Thoracic aorta (tissue), 2 donors: ENCODE measurements at regions not wholly inside any gene's neighbourhood (a gene's known extent, or its start where the extent isn't known, plus 50 kb on each side); places are given as distances from the start of the nearest gene placed in this dataset.

Experiments
- ATAC-seq: fragments of 150-250 bp; one replicate; pipeline ENCODE4 v1.8.0; 2017; ENCODE audit warnings: low read depth; ENCODE audit not compliant: insufficient number of reproducible peaks, low FRiP score
- DNase-seq: peaks from one replicate; pipeline ENCODE4 v3.0.0-alpha.2; 2020; ENCODE audit warnings: low spot score
- H3K27ac ChIP-seq, 2 donors: fragments of 200-600 bp; sonication (generic); 1 replicate in 1 of 2; 2 replicates in 1 of 2; pipeline ENCODE4 v1.5.1; 2016; ENCODE audit warnings: mild to moderate bottlenecking in 2 of 2, moderate library complexity in 2 of 2
- H3K27me3 ChIP-seq: fragments of 200-600 bp; sonication (generic); replicated peaks from 2 replicates; pipeline ENCODE4 v1.6.0; 2016; ENCODE audit warnings: mild to moderate bottlenecking; ENCODE audit not compliant: insufficient read depth
- H3K36me3 ChIP-seq: fragments of 200-600 bp; sonication (generic); one replicate; pipeline ENCODE4 v1.5.1; 2016
- H3K4me1 ChIP-seq, 2 donors: fragments of 200-600 bp; sonication (generic); 1 replicate in 1 of 2; 2 replicates in 1 of 2; pipeline versions ENCODE4 v1.5.1 to v1.6.0; 2016; ENCODE audit warnings: low read depth in 2 of 2, mild to moderate bottlenecking in 1 of 2; ENCODE audit not compliant: control insufficient read depth in 1 of 2
- H3K4me3 ChIP-seq: fragments of 200-600 bp; sonication (generic); 2 replicates; pipeline ENCODE4 v1.5.1; 2016; ENCODE audit warnings: mild to moderate bottlenecking
- H3K9me3 ChIP-seq: fragments of 200-600 bp; sonication (generic); 2 replicates; pipeline ENCODE4 v1.5.1; 2016
- CTCF ChIP-seq: fragments of 200-600 bp; sonication (generic); IDR thresholded peaks from one replicate; pipeline ENCODE4 v1.5.1; 2019; ENCODE audit warnings: antibody characterized with exemption

DNA sequence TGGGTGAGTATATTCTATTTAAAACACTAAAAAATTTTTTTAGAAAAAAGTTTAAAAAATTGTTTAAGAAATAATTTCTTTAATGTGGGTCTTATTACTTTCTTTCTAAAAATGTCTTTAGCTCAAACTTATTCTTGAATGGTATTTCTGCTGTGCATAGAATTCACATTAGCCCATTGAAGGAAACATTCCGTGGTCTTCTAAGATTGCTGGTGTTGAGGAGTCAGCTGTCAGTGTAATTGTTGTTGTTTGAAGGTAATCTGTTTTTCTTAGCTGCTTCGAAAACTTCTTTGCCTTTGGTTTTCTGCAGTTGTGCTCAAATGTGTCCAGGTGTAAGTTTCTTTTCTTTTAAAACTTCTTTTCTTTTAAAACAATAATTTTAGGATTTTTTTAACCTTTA is 85.4 kb upstream of the KLF12 start:
- no peak overlapping the region for H3K27ac ChIP-seq
- H3K9me3 ChIP-seq = no peaks in the 10 kb centered on the region
- H3K36me3 ChIP-seq = no peaks in the 10 kb centered on the region
- no peak overlapping the region for H3K4me3 ChIP-seq
- H3K4me1 ChIP-seq = peaks cover 0 to 5% of the 10 kb centered on the region in 2 donors
- no peak for TF ChIP-seq CTCF
- no peaks in the 10 kb centered on the region for H3K27me3 ChIP-seq
- ATAC-seq (no peak), DNase-seq (no peak)

DNA sequence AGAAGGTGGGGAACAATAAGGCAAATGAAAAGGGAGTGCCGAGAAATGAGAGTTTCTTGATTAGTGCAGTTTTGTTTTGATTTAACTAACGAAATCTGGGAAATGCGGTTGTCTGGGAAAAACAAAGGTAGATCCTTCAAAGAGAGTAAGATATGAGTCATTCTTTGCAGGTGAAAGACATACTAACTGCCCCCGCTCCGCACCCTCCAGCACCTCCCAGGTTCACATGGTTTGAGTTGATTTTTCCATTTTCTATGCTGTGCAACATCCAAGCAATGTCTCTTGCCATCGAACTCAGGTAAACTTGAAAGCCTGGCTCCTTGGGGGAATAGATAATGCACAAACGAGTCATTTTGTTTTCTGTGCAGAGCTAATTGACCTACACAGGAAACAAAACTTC is 84.1 kb upstream of the KLF12 start:
- ATAC-seq (no peak), DNase-seq (no peak)
- no peak overlapping the region for H3K27ac ChIP-seq
- H3K9me3 ChIP-seq = no peaks in the 10 kb centered on the region
- H3K36me3 ChIP-seq = no peaks in the 10 kb centered on the region
- no peak for TF ChIP-seq CTCF
- H3K4me1 ChIP-seq = peaks cover 0 to 5% of the 10 kb centered on the region in 2 donors
- H3K27me3 ChIP-seq = no peaks in the 10 kb centered on the region
- no peak overlapping the region for H3K4me3 ChIP-seq

GRCh38 chr13:74217811-74218210 is 83.6 kb upstream of the KLF12 start:
- no peak for ATAC-seq
- no peak overlapping the region for H3K4me3 ChIP-seq

DNA sequence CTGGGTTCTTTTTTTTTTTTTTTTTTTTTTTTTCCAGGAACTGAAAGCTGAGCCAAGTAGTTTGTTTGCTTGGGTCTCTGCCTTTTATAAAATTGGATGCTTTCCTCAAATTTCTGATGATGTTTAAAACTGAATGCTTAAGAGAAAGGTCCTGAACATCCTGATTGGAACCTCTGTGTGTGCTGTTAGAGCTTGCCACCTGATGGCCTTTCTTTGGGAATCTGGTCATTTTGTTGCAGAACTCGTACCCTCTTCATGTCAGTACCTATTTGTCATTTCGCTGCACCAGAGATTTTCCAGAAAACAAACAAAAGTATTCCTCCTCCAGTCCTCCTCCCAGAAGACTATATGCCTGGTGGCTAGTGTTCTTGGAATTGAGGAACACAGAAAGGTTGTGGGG is 81.2 kb upstream of the KLF12 start:
- Histone ChIP-seq H3K27ac (no peak overlapping the region), H3K4me3 (no peak overlapping the region), H3K9me3 (no peaks in the 10 kb centered on the region), H3K36me3 (no peaks in the 10 kb centered on the region), H3K27me3 (no peaks in the 10 kb centered on the region), H3K4me1 (peaks cover 4 to 18% of the 10 kb centered on the region in 2 donors)
- DNase-seq (no peak), ATAC-seq (no peak)
- no peak for TF ChIP-seq CTCF

More at GRCh38 chr13:74217811-74218210, 83.6 kb upstream of the KLF12 start:
- H3K27me3 ChIP-seq = no peaks in the 10 kb centered on the region
- H3K27ac ChIP-seq = no peak overlapping the region
- H3K4me1 ChIP-seq = peaks cover 0 to 5% of the 10 kb centered on the region in 2 donors
- H3K9me3 ChIP-seq = no peaks in the 10 kb centered on the region
- no peak for DNase-seq
- H3K36me3 ChIP-seq = no peaks in the 10 kb centered on the region
- TF ChIP-seq CTCF = no peak

DNA sequence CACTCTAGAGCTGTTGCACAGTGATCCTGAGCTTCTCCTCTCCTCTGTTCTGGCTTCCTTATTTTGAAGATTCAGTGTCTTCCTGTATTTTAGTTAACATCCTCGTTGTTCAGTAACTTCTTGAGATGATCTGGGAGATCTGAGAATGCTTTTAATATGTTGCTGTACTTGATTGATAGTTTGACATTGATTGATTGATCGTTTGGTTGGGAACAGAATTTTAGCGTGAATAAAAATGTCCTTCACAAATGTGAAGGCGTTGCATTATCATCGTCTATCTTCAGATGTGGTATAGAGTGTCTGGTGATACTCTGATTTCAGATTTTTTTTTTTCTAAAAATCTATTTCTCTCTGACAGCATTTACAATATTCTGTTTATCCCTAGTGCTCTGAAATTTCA is 80.1 kb upstream of the KLF12 start:
- DNase-seq = no peak
- Histone ChIP-seq H3K4me3 (no peak overlapping the region), H3K27me3 (no peaks in the 10 kb centered on the region), H3K27ac (no peak overlapping the region), H3K36me3 (no peaks in the 10 kb centered on the region), H3K9me3 (no peaks in the 10 kb centered on the region), H3K4me1 (peaks cover 6 to 22% of the 10 kb centered on the region in 2 donors)
- ATAC-seq = no peak
- no peak for TF ChIP-seq CTCF
